HuH-7.5 (cell line): ENCODE measurements at regions not wholly inside any gene's neighbourhood (a gene's known extent, or its start where the extent isn't known, plus 50 kb on each side); places are given as distances from the start of the nearest gene placed in this dataset.
A peak's percentile ranks its signal among the peaks of the same experiment; 100 is the strongest.
"Not testable (repeated sequence)": the region's sequence is repeated elsewhere in the genome, so short reads cannot be mapped to it uniquely, and the experiment has no call there.

ENCODE experiments used
- DNase-seq: peaks from one replicate; pipeline ENCODE4 v3.0.0; 2011; ENCODE audit warnings: low spot score

GRCh38 chr5:155514105-155514563 lies 500.6 kb downstream of the KIF4B start:
- DNase-seq = no peak

DNA sequence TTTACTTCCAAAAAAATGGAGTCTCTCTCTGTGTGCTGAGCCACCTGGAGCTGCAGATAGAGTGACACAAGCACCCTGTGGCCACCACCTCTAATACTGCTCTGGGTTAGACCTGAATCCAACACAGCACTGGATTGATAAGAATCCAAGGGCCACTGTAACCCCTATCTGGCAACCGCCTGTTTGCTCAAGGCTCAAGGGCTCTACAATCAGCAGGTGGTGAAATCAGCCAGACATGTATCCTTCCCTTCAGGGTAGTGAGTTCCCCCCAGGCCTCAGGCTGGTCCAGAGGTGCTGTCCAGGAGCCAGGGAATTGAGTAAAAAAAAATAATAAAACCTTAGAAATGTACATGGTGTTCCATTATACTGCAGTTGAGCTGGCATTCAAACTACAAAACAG lies 509.0 kb downstream of the KIF4B start:
- DNase-seq = no peak

GRCh38 chr5:155529362-155529761 lies 515.8 kb downstream of the KIF4B start:
- DNase-seq = no peak

GRCh38 chr5:155530046-155530445 lies 516.5 kb downstream of the KIF4B start:
- DNase-seq = no peak

DNA sequence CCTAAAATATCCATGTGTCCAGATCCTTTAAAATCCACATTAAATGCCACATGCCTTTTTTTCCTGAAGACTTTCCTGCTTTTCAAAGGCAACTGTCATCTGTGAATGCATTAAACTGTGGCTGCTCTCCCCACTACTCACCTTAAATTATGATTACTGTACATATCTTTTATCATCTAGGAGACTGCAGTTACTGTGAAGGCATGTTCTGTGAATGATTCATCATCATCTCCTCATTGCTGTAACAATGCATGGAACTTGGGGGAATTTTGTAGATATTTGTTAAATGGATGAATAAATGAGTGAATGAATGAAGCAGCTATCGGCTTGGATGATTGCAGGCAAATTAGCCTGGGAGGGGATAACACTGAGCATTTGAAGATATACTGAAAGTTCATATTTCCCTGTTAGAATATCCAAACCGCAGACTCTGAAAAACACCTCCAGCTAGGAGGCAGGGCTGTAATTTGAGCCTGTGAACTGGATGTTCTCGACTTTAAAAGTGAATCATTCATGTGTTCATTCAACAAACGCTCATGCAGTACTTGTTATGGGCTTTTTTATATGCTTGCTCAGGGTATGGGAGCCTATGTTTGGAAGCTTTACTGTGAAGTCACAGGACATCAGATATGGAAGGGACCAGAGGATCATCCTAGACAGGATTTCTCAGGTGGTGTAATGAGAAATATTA lies 519.2 kb downstream of the KIF4B start:
- no peak for DNase-seq

GRCh38 chr5:155540000-155540595 lies 526.5 kb downstream of the KIF4B start:
- no peak for DNase-seq

- no peak for DNase-seq
Measured at GRCh38 chr5:155546075-155546474, 532.5 kb downstream of the KIF4B start.

GRCh38 chr5:155554500-155554899 lies 540.9 kb downstream of the KIF4B start:
- DNase-seq = no peak

GRCh38 chr5:155556222-155556621 lies 542.7 kb downstream of the KIF4B start:
- no peak for DNase-seq

DNA sequence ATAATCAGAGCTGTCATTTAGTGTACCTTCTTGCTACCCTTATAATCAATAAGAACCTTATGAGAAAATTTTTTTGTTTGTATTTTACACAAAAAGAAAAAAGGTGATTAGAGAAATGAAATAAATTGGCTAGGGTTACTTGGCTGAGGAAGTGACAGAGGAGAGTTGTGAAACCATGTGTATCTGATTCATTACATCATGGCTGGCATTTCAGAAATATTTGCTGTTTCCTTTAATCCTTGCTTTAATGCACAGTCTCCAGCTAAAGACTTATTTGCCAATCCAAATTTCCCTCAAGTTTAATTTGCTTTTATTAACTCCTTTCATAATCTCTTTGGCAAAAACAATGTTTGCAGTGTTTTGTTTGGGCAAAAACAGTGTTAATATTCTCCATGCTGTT lies 543.1 kb downstream of the KIF4B start:
- DNase-seq = no peak

- no peak for DNase-seq
Measured at GRCh38 chr5:155562158-155562557, 548.6 kb downstream of the KIF4B start.

- DNase-seq = no peak
Measured at GRCh38 chr5:155564541-155564940, 551.0 kb downstream of the KIF4B start.

DNA sequence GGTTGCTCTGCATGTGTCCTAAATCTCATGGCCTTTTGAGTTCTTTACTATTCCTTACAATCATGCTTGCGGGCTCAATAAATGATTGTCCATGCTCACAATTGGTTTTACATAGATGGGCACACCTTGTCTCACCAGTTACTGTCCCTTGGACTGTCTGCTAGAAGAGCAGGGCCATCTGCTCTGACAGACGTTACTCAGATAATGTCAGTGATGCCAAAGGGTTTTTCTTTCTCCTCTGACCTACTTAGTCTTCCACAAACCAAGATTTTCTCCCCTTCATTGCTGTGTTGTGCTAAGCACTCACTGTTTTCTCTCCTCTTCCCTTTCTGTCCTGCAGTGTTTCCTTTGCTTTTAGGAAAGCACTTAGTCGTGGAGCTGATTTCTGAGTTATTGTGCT lies 562.3 kb downstream of the KIF4B start:
- DNase-seq = no peak

- DNase-seq = not testable (repeated sequence)
Measured at GRCh38 chr5:155586808-155587207, 573.3 kb downstream of the KIF4B start.

DNA sequence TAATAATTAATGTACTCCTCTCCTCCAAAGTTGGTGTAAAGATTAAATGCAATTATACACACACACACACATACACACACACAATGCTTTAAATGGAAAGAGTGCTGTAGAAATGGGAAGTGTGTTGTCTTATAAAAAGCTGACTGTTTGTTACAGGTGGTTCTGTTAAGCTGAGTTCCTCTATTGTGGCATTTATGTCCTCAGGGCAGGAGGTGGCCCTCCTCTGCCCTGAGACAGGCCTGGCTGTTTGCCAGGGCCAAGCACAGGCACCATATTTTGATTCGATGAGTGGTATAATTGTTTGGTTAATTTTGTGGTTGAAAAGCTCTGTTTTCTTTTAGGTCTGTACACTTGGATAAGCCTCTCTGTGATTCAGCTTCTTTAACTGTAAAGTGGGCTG lies 573.9 kb downstream of the KIF4B start:
- DNase-seq = no peak

- no peak for DNase-seq
Measured at GRCh38 chr5:155591273-155591672, 577.7 kb downstream of the KIF4B start.

DNA sequence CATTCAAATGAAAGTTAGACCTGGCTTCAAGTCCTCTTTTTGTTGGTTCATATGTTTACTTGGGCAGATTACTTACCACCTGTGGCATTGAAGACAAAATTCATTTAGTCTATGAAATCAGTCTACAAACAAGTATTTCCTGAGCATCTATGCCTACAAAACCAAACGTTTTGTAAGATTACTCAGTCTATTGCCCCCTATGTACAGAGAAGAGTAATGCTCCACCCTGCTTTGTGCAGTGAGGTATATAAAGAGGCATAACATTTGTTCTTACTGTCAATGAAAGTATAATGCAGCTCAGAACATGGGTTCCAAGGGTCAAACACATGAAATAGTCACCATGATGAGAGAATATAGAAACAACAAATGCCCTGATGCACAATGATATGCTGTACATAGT lies 580.7 kb downstream of the KIF4B start:
- DNase-seq = no peak

GRCh38 chr5:155595791-155596190 lies 582.2 kb downstream of the KIF4B start:
- DNase-seq = no peak

- DNase-seq = no peak
Measured at GRCh38 chr5:155598552-155598951, 585.0 kb downstream of the KIF4B start.

DNA sequence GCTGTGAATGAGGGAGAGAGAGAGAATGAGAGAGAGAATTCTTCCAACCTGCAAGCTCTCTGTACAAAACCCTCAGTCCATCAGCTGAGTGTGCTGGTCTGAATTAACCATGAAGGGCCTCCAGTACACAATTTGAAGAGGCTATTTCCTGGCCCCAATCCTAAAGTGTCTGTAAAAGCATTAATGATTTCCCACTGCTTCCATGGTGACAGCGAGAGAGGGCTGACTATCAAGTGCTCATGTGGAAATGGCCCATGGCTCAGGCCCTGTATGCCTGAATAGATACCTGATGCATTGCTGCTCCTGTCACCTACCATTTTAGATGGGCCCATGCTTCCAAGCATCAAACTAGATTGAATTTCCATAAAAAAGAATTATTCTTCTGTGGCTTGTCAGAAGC lies 592.4 kb downstream of the KIF4B start:
- DNase-seq = no peak

DNA sequence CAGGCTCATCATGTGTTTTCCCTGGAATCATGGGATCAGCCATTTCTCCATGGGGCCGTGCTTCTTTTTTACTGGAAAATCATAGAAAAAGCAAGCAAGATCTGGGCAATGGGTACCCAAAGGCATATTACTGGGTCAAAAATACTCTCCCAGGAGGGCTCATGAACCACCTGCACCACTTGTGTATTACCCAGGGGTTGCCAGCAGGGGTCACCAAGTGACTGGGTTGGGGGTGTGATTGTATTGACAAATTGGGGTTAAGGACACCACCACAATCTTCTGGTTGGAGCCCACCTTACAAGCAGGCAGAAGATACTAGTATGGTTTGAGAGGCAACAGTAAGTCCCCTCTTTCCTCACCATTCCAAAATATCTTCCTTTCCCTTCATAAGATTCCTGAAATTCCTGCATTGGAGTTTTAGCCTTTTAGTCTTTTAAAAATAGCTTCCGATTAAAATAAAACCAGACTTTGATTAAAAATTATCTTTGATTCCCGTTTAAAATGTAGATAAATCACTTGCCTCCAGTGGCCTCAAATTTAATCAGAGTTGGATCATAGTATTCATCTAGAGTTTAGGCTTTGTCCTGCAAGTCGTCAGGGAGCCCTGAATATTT lies 603.3 kb downstream of the KIF4B start:
- DNase-seq = peak; percentile 27

DNA sequence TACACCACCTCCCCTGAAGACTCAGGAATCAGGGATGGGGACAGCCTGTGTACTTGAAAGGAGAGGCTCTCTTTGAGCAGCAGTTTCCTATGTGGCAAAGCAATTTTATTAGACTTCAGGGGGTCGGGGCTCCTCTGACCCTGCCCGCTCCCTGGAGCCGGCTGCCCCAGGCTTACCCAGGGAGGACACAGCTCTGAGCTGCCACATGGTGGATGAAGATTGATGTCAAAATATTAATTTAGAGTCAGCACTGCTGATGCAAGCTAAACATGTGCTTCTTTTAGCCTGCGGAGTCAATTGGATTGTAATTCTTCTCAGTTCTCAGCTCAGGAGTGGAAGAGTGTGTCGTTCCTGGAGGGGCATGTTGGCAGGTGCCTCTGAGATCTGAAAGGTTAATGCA lies 606.1 kb downstream of the KIF4B start:
- DNase-seq = no peak

DNA sequence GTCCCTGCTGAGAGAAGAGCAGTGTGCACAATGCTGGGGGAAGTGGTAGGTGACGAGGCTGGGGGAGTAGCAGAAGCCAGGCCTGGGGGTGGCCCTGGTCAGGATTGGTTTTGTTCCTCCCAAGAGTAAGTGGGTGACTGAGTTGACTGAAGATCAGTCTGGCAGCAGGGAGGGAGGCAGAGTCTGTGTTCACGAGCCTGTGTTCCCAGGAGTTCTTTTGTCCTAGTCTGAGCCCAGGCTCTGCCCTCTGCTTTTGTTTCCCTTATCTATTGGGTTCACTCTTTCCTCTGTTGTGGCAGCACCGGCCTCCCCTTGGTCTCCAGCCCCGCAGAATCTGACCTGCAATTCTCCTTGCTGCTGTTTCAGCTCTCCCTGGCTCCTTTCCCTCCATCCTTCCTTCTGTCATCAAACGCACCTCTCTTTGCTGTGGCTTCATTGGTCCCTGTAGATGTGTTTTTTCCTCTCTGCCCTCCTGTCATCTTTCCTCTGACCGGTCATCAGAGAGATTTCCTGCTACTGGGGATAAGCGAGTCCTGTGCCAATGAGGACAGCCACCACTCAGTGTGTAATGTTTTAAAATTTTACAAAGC lies 607.4 kb downstream of the KIF4B start:
- no peak for DNase-seq
